NCI-H1048 (cell line): ENCODE measurements at regions not wholly inside any gene's neighbourhood (a gene's known extent, or its start where the extent isn't known, plus 50 kb on each side); places are given as distances from the start of the nearest gene placed in this dataset.
"Not testable (repeated sequence)": the region's sequence is repeated elsewhere in the genome, so short reads cannot be mapped to it uniquely, and the experiment has no call there.

Experiments
- DNase-seq: peaks from one replicate; lab custom pipeline; 2025; lab: John Stamatoyannopoulos, UW

DNA sequence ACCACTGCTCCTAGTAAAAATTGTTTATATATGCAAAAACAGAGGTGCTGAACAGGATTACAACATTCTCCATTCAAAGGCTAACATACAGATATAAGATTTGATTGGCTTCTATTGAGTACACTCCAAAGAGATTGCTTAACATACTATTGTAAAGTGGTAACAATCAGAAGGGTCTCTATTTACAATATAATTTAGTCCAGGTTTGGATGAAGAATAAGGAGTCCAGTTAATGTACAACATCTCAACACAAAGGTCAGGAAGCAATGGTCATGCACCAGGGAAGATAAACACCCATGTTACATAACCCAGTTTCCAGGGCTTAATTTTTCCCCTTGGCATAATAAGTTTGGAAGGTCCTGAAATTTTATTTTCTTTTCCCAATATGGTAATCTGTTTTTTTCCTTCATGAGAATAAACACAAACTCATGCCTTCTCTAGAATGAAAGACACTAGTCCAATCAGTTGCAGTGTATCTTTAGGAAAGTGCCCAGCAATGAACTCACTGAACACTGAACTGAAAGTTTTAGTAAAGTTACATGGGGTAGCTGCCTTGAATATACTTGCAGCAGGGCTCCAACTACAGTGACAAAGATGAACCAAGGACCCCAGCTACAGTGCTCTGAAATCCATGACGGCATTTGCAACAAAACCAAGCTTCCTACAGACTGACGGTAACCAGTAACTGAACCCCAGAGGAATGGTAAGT is 255.3 kb upstream of the GJE1 start:
- no peak for DNase-seq

DNA sequence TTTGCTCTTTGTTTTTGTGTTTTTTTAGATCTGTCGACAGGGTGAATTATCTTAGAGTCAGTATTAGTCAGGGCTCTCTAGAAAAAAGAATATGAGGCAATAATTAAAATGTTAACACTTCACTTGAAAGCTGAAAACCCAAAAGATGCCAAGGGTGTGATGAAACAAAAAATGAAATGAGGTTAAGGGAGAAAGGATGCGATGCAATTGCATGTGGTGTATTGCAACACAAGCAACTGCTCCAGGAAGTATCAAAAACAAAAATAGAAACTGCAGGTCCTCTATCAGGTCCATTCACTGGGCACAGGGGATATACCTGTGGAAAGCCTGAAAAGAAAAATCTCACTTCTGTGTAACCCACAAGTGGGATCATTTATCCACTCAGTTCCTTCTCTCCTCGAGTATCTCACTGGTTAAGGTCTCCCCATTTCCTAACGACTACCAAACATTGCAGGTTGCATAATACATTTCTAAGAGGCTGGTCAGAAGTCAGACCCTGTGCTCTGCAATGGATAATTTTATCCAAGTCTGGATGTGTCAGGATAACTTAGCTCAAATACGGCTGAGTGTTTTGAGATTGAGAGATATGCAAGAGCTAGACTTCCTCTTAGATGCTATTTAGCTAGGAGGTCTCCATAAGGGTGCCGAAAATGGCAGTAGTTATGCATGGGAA is 257.7 kb upstream of the GJE1 start:
- no peak for DNase-seq

DNA sequence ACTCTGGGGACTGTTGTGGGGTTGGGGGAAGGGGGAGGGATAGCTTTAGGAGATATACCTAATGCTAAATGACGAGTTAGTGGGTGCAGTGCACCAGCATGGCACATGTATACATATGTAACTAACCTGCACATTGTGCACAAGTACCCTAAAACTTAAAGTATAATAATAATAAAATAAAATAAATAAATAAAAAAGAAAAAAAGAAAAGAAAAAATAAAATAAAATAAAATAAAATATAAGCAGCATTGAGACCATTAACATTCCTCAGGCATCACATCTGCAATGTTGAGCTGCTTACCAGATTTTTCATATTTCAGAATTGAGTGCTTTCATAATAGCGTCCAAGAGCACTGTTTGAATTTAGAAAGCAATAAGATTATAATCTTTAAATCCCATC is 263.2 kb upstream of the GJE1 start:
- not testable (repeated sequence) for DNase-seq

GRCh38 chr6:141867767-141868166 is 265.0 kb upstream of the GJE1 start:
- no peak for DNase-seq

DNA sequence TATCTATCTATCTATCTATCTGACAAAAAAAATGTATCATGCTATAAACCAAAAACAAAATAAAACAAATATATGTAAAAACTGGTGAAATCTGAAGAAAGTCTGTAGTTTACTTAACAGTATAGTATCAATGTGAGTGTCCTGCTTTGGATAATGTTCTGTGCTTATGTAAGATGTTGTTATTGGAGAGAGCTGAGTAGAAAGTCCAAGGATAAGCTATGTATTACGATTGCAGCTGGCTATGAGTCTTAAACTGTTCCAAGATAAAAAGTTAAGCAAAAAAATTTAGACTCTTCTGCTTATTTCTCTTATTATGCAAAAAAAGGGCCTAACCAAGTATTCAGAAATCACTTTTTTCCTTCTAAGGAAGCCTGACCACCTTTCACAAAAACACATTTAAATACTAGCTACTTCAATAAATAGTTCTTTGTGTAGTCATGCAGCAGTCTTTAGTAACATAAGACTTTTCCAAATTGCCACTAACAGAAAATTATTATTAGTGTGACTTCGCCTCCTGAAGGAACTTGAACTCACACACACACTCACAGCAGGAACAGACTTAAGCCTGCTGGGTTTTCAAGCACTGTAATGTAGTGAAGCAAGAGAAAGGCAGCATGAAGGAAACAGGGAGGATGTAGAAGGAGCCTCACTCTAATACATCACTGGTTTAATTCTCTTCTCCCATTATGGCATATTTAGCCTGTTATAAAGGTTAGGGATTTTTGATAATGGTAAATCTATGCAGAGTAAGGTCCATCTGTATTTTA is 265.8 kb upstream of the GJE1 start:
- no peak for DNase-seq

- DNase-seq = no peak
Observed at GRCh38 chr6:141851063-141851462, 281.7 kb upstream of the GJE1 start.

DNA sequence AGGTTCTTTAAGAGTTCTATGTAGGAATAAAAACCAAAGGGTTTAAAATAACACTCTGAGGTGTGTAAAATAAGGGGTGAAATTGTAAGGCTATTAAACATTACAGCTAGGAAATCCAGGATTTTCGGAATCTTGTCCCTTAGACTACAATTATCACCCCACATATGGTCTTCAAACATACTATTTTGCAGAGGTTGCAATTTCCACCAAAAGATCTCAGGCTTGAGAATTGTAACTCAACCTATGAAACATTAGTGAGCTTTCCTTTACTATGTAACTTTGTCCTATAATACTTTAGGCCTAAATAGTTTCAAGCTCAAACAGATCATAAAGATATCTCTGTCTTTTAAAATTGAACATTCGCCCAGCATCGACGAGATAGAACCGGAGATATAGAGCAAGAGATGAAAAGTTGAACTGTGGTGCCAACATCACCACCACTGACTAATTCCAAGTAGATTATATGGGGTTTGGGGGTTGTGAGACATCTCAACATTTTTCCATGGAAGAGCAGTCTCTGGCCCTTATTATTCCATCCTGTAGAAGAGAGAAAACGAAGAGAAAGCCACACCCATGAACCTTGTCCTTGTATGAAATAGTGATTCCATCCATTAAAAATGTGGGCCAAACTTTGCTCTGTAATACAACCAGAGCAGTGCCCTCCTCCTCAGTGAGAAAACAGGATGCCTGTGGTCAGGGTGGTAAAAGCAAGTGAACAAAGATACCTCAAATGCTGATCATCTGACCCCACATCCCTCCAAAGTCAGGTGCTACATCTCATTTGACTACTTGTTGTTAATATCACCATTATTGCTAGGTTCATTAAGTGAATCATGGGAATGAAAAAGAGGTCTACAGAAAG is 284.5 kb upstream of the GJE1 start:
- DNase-seq = no peak

- no peak for DNase-seq
Observed at GRCh38 chr6:141846639-141847038, 286.1 kb upstream of the GJE1 start.

DNA sequence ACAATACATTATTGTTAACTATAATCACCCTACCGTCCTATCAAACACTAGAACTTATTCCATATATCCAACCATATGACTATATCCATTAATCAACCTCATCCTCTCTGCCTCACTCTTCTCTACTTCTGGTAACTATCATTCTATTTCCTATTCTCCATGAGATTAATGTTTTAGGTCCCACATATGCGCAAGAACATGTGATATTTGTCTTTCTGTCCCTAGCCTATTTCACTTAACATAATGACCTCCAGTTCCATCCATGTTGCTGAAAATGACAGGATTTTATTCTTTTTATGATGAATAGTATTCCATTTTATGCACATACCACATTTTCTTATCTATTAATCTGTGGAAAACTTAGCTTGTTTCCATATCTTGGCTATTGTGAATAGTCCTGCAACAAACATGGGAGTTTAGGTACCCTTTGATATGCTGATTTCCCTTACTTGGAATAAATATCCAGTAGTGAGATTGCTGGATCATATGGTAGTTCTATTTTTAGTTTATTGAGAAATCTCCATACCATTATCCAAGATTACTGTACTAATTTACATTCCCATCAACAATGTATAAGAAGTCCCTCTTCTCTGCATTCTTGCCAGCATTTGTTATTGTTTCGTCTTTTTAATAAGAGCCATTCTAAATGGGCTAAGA is 289.4 kb upstream of the GJE1 start:
- DNase-seq = no peak

GRCh38 chr6:141833001-141833655 is 299.6 kb upstream of the GJE1 start:
- no peak for DNase-seq

- no peak for DNase-seq
Observed at GRCh38 chr6:141830530-141830929, 302.2 kb upstream of the GJE1 start.

DNA sequence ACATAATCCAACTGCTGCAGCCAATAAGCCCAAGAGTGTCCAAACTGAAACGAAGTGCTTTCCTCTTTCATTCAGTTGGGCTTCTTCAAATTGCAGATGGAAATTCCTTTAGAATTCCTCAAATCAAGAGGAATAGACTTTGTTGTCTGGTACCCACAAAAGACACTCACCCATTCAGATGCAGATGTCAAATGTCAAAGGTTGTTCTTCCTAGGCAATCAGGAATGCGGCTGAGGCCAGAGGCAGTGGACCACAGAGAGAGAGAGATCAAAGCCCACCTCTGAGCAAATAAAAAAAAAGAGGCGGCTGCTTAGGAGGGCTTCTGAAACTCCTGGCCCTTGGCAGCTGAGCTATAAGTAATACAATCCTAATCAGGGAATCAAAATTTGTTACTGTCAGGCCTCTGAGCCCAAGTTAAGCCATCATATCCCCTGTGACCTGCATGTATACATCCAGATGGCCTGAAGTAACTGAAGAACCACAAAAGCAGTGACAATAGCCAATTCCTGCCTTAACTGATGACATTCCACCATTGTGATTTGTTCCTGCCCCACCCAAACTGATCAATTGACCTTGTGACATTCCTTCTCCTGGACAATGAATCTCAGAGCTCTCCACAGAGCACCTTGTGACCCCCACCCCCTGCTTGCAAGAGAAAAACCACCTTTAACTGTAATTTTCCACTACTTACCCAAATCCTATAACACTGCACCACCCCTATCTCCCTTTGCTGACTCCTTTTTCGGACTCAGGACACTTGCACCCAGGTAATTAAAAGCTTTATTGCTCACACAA is 303.0 kb upstream of the GJE1 start:
- DNase-seq = no peak

DNA sequence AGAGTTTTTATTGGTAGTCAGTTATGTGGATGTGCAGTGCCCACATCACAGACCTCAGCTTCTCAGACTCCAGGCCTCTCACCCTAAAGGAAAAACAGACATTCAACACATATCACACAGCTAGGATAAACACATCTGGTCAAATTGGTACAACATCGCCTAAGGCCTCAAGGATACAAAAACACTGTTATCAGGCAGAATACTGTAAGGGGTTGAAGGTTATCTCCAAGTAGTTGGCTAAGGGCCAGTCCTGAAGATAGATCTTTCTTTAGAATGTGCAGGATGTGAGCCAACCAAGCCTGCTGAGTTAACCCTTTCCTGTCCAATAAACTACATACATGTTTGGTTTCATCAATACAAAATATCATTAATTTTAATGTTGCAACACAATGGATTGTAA is 308.4 kb upstream of the GJE1 start:
- DNase-seq = no peak

GRCh38 chr6:141815039-141815438 is 317.7 kb upstream of the GJE1 start:
- DNase-seq = not testable (repeated sequence)

GRCh38 chr6:141809901-141810300 is 322.8 kb upstream of the GJE1 start:
- no peak for DNase-seq

DNA sequence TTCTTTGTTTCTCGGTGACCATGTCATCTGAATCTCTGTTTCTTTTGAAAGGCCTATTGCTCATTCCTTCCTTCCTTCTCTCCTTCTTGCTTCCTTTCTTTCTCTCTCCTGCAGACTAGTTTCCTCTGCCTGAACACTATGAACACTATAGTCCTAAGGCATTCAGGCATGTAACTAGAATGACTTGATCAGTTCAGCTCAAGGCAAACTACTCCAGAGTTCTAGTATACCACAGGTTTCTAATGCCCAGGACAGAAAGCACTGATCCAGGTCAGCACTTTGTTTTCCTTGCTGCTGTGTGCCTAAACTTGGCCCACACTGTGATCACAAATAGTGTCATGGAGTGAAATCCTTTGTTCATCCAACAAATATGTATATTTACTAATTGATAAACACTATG is 324.1 kb upstream of the GJE1 start:
- no peak for DNase-seq

DNA sequence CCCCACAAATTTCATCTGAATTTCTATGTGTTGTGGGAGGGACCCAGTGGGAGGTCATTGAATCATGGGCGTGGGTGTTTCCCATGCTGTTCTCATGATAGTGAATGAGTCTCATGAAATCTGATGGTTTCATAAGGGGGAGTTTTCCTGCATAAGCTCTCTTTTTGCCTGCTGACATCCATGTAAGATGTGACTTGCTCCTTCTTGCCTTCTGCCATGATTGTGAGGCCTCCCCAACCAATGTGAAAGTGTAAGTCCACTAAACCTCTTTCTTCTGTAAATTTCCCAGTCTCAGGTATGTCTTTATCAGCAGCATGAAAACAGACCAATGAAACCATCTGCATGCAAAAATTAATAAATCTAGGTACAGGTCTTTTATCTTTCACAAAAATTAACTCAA is 331.8 kb upstream of the GJE1 start:
- not testable (repeated sequence) for DNase-seq

- DNase-seq = no peak
Observed at GRCh38 chr6:141790921-141791320, 341.8 kb upstream of the GJE1 start.

- DNase-seq = no peak
Observed at GRCh38 chr6:141788096-141788495, 344.6 kb upstream of the GJE1 start.

GRCh38 chr6:141783585-141783984 is 349.1 kb upstream of the GJE1 start:
- DNase-seq = no peak
